ENCODE measurements at regions not wholly inside any gene's neighbourhood (a gene's known extent, or its start where the extent isn't known, plus 50 kb on each side); places are given as distances from the start of the nearest gene placed in this dataset.

GRCh38 chr9:28764532-28764931 is 1191.3 kb upstream of the C9orf72 start:
- no peak overlapping the region for H3K27ac Mint-ChIP-seq
- no peaks in the 10 kb centered on the region for H3K27me3 Mint-ChIP-seq
- no peak overlapping the region for H3K4me3 Mint-ChIP-seq
- no peaks in the 10 kb centered on the region for H3K4me1 Mint-ChIP-seq
- no peak for ATAC-seq (replicated peaks)
- H3K36me3 Mint-ChIP-seq (ENCODE audit: low read depth): no peaks in the 10 kb centered on the region
- H3K9me3 Mint-ChIP-seq: peaks cover 3% of the 10 kb centered on the region

- no peak overlapping the region for H3K27ac Mint-ChIP-seq
- H3K4me3 Mint-ChIP-seq: no peak overlapping the region
- no peaks in the 10 kb centered on the region for H3K27me3 Mint-ChIP-seq
- ATAC-seq (replicated peaks): no peak
- H3K4me1 Mint-ChIP-seq: no peaks in the 10 kb centered on the region
- H3K9me3 Mint-ChIP-seq: peaks cover 1% of the 10 kb centered on the region
- H3K36me3 Mint-ChIP-seq (ENCODE audit: low read depth): no peaks in the 10 kb centered on the region
These were observed 1196.9 kb upstream of the C9orf72 start for GRCh38 chr9:28770226-28770625.

- H3K9me3 Mint-ChIP-seq: no peaks in the 10 kb centered on the region
- H3K27ac Mint-ChIP-seq: no peak overlapping the region
- no peak for ATAC-seq (replicated peaks)
- H3K4me3 Mint-ChIP-seq: no peak overlapping the region
- no peaks in the 10 kb centered on the region for H3K36me3 Mint-ChIP-seq (ENCODE audit: low read depth)
- H3K27me3 Mint-ChIP-seq: no peaks in the 10 kb centered on the region
- H3K4me1 Mint-ChIP-seq: no peaks in the 10 kb centered on the region
These were observed 1197.5 kb upstream of the C9orf72 start for GRCh38 chr9:28770827-28771226.

- Mint-ChIP-seq H3K9me3 (no peaks in the 10 kb centered on the region), H3K27ac (no peak overlapping the region), H3K27me3 (no peaks in the 10 kb centered on the region), H3K36me3 (ENCODE audit: low read depth) (no peaks in the 10 kb centered on the region), H3K4me1 (no peaks in the 10 kb centered on the region), H3K4me3 (no peak overlapping the region)
- no peak for ATAC-seq (replicated peaks)
These were observed 1201.4 kb upstream of the C9orf72 start for GRCh38 chr9:28774433-28775235.

GRCh38 chr9:28779243-28779642 is 1206.0 kb upstream of the C9orf72 start:
- Mint-ChIP-seq H3K9me3 (no peaks in the 10 kb centered on the region), H3K4me3 (no peak overlapping the region), H3K27me3 (no peaks in the 10 kb centered on the region), H3K27ac (no peak overlapping the region), H3K36me3 (ENCODE audit: low read depth) (no peaks in the 10 kb centered on the region), H3K4me1 (no peaks in the 10 kb centered on the region)
- ATAC-seq (replicated peaks): no peak

- Mint-ChIP-seq H3K27ac (no peak overlapping the region), H3K4me3 (no peak overlapping the region), H3K9me3 (no peaks in the 10 kb centered on the region), H3K4me1 (no peaks in the 10 kb centered on the region), H3K27me3 (no peaks in the 10 kb centered on the region), H3K36me3 (ENCODE audit: low read depth) (no peaks in the 10 kb centered on the region)
- no peak for ATAC-seq (replicated peaks)
These were observed 1208.2 kb upstream of the C9orf72 start for GRCh38 chr9:28781481-28781880.

- H3K4me3 Mint-ChIP-seq: no peak overlapping the region
- ATAC-seq (replicated peaks): no peak
- H3K36me3 Mint-ChIP-seq (ENCODE audit: low read depth): no peaks in the 10 kb centered on the region
- H3K27me3 Mint-ChIP-seq: no peaks in the 10 kb centered on the region
- no peak overlapping the region for H3K27ac Mint-ChIP-seq
- H3K9me3 Mint-ChIP-seq: no peaks in the 10 kb centered on the region
- H3K4me1 Mint-ChIP-seq: no peaks in the 10 kb centered on the region
These were observed 1209.3 kb upstream of the C9orf72 start for GRCh38 chr9:28782630-28783029.

- no peaks in the 10 kb centered on the region for H3K9me3 Mint-ChIP-seq
- no peak for ATAC-seq (replicated peaks)
- no peak overlapping the region for H3K4me3 Mint-ChIP-seq
These were observed 1219.4 kb upstream of the C9orf72 start for GRCh38 chr9:28792716-28793115.

GRCh38 chr9:28799876-28800275 is 1226.6 kb upstream of the C9orf72 start:
- H3K4me3 Mint-ChIP-seq: no peak overlapping the region
- no peaks in the 10 kb centered on the region for H3K36me3 Mint-ChIP-seq (ENCODE audit: low read depth)
- H3K27ac Mint-ChIP-seq: no peak overlapping the region
- H3K4me1 Mint-ChIP-seq: no peaks in the 10 kb centered on the region
- H3K9me3 Mint-ChIP-seq: no peaks in the 10 kb centered on the region
- H3K27me3 Mint-ChIP-seq: no peaks in the 10 kb centered on the region
- no peak for ATAC-seq (replicated peaks)

More at GRCh38 chr9:28792716-28793115, 1219.4 kb upstream of the C9orf72 start:
- no peaks in the 10 kb centered on the region for H3K36me3 Mint-ChIP-seq (ENCODE audit: low read depth)
- H3K27me3 Mint-ChIP-seq: no peaks in the 10 kb centered on the region
- no peaks in the 10 kb centered on the region for H3K4me1 Mint-ChIP-seq
- H3K27ac Mint-ChIP-seq: no peak overlapping the region

- Mint-ChIP-seq H3K27ac (no peak overlapping the region), H3K36me3 (ENCODE audit: low read depth) (no peaks in the 10 kb centered on the region), H3K9me3 (no peaks in the 10 kb centered on the region), H3K4me1 (no peaks in the 10 kb centered on the region), H3K27me3 (no peaks in the 10 kb centered on the region), H3K4me3 (no peak overlapping the region)
- ATAC-seq (replicated peaks): no peak
These were observed 1228.0 kb upstream of the C9orf72 start for GRCh38 chr9:28801144-28801799.

- H3K9me3 Mint-ChIP-seq: no peaks in the 10 kb centered on the region
- H3K4me1 Mint-ChIP-seq: no peaks in the 10 kb centered on the region
- no peak overlapping the region for H3K27ac Mint-ChIP-seq
These were observed 1231.9 kb upstream of the C9orf72 start for GRCh38 chr9:28805197-28805596.

GRCh38 chr9:28808042-28808441 is 1234.8 kb upstream of the C9orf72 start:
- Mint-ChIP-seq H3K9me3 (peaks cover 4% of the 10 kb centered on the region), H3K27me3 (no peaks in the 10 kb centered on the region), H3K27ac (no peak overlapping the region), H3K4me1 (no peaks in the 10 kb centered on the region), H3K36me3 (ENCODE audit: low read depth) (no peaks in the 10 kb centered on the region), H3K4me3 (no peak overlapping the region)
- no peak for ATAC-seq (replicated peaks)

More at GRCh38 chr9:28805197-28805596, 1231.9 kb upstream of the C9orf72 start:
- Mint-ChIP-seq H3K4me3 (no peak overlapping the region), H3K27me3 (no peaks in the 10 kb centered on the region), H3K36me3 (ENCODE audit: low read depth) (no peaks in the 10 kb centered on the region)
- ATAC-seq (replicated peaks): no peak

GRCh38 chr9:28810388-28811075 is 1237.3 kb upstream of the C9orf72 start:
- Mint-ChIP-seq H3K4me3 (no peak overlapping the region), H3K4me1 (no peaks in the 10 kb centered on the region), H3K27ac (no peak overlapping the region), H3K9me3 (peaks cover 4% of the 10 kb centered on the region), H3K27me3 (no peaks in the 10 kb centered on the region), H3K36me3 (ENCODE audit: low read depth) (no peaks in the 10 kb centered on the region)
- no peak for ATAC-seq (replicated peaks)

- Mint-ChIP-seq H3K9me3 (peaks cover 4% of the 10 kb centered on the region), H3K27ac (no peak overlapping the region), H3K36me3 (ENCODE audit: low read depth) (no peaks in the 10 kb centered on the region), H3K27me3 (no peaks in the 10 kb centered on the region), H3K4me3 (no peak overlapping the region), H3K4me1 (no peaks in the 10 kb centered on the region)
- no peak for ATAC-seq (replicated peaks)
These were observed 1247.5 kb upstream of the C9orf72 start for GRCh38 chr9:28820741-28821140.

GRCh38 chr9:28821240-28821639 is 1248.0 kb upstream of the C9orf72 start:
- no peak for ATAC-seq (replicated peaks)
- Mint-ChIP-seq H3K27me3 (no peaks in the 10 kb centered on the region), H3K36me3 (ENCODE audit: low read depth) (no peaks in the 10 kb centered on the region), H3K4me1 (no peaks in the 10 kb centered on the region), H3K9me3 (peaks cover 4% of the 10 kb centered on the region), H3K27ac (no peak overlapping the region), H3K4me3 (no peak overlapping the region)

All from activated T-helper 17 cell treated with anti-CD3 and anti-CD28 coated beads, Interleukin-2, amount 50 U/mL, for 72 hours (primary cell).